OCI-LY3 (cell line): ENCODE measurements at regions not wholly inside any gene's neighbourhood (a gene's known extent, or its start where the extent isn't known, plus 50 kb on each side); places are given as distances from the start of the nearest gene placed in this dataset.

Source experiments
- CTCF ChIP-seq: fragments of 200-600, 300-600 bp; sonication (generic); IDR thresholded peaks from 2 replicates; pipeline ENCODE4 v1.5.1; 2014; ENCODE audit warnings: antibody characterized with exemption, low read length, low read depth
- EZH2phosphoT487 ChIP-seq: fragments of 200-600 bp; shearing (Covaris generic); IDR thresholded peaks from 2 replicates; pipeline ENCODE4 v1.6.1; 2018; ENCODE audit warnings: antibody characterized with exemption, mixed run types, low read depth

GRCh38 chr14:41449066-41449465 lies 157.6 kb upstream of the LRFN5 start:
- TF ChIP-seq CTCF: no peak
- no peak for TF ChIP-seq EZH2phosphoT487
